ENCODE measurements at regions not wholly inside any gene's neighbourhood (a gene's known extent, or its start where the extent isn't known, plus 50 kb on each side); places are given as distances from the start of the nearest gene placed in this dataset.

DNA sequence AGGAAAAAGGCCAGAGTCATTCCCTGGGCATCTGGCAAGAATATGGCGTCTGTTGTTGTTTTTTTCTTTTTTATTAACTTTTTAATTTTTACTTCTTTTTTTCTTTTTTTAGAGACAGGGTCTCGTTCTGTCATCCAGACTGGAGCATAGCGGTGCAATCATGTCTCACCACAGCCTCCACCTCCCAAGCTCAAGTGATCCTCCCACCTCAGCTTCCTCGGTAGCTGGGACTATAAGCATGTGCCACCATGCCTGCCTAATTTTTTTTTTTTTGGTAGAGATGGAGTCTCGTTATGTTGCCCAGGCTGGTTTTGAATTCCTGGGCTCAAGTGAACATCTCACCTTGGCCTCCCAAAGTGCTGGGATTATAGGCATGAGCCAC, 54.0 kb upstream of the PRDM11 start:
- no peak for DNase-seq (ENCODE audit: insufficient read length, low spot score)
- TF ChIP-seq TAF1 (IDR thresholded peaks at IDR 0.05; ENCODE audit: low read depth, low read length): no peak
- no peak for TF ChIP-seq PAX5 (IDR thresholded peaks at IDR 0.05; ENCODE audit: insufficient read depth, low read length, severe bottlenecking)
- no peak for FAIRE-seq

DNA sequence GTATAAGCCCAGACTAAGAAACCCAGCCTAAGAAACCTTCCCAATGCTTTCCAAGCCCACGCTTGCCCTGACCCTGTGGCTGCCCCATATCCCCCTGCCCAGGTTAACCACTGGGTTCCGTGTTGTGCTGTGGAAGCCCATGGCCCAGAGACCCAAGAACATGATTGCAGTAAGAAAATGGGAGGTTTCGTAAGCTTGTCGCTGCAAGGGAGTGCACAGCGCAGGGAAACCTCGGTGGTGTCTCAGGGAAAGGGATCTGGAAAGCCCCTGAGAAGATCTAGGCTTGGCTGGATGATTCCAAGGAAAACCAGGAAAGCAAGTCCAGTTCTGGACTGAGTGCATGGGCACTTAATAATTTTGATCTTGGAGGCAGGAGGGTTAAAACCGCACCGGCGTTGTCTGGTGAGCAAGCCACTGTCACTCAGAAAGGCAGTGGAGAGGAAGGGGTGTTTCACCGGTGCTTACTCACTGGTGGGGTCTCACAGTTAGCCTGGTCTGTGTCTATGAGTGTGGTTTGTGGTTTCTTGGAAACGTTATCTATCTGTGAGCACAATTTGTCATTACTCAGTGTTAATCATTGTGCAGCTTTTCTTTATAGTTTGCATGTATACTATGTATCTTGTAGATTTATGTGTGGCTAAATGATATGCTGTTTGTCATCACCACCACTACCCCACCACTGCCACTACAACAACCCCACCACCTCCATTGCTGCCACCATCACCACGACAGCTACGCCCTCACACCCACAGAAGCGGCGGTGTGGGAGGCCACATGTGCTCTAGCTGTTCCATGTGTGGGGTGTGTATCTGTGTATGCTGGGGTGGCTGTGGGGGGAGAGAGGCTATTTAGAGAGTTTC, 53.3 kb upstream of the PRDM11 start:
- TF ChIP-seq PAX5 (IDR thresholded peaks at IDR 0.05; ENCODE audit: insufficient read depth, low read length, severe bottlenecking) (no peak), POLR2AphosphoS5 (IDR thresholded peaks at IDR 0.05; ENCODE audit: low read depth, low read length) (no peak), TAF1 (IDR thresholded peaks at IDR 0.05; ENCODE audit: low read depth, low read length) (no peak), SPI1 (IDR thresholded peaks at IDR 0.05; ENCODE audit: low read depth, low read length) (no peak), POLR2A (IDR thresholded peaks at IDR 0.05; ENCODE audit: low read depth, low read length) (no peak), POU2F2 (IDR thresholded peaks at IDR 0.05; ENCODE audit: low read depth, low read length) (no peak)
- no peak for FAIRE-seq
- no peak for DNase-seq (ENCODE audit: insufficient read length, low spot score)

DNA sequence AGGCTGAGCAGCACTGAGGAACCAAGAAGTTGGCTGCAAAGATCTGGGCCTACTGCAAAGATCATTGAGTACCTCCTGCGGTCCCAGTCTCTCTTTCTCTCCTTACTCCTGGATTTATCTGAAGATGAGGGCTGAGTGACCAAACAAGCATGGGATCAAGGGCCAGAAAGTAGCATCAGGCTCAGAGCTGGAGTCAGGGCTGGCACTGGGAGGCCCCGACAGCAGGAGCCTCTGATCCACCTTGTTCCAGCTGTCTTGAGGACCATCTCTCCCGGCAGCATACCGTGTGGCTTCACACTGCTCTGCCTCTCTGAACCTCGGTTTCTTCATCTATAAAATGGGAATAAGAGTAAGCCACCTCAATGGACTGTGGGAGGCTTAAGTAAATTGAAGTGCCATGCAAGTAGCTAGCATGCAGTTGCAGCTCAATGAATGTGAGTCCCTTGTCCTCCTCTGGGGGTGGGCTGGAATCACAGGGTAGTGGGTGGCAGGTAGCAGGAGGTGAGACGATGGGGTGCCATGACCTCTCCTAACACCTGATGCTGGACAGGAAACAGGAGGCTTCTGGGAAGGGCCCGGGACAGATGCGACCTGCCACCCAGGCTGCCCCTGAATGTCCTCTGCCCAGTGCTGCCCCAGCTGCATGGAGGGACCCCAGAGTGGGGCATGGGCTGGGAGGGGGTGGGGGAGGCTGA, 52.5 kb upstream of the PRDM11 start:
- FAIRE-seq: no peak
- DNase-seq (ENCODE audit: insufficient read length, low spot score): no peak
- TF ChIP-seq POLR2AphosphoS5 (IDR thresholded peaks at IDR 0.05; ENCODE audit: low read depth, low read length) (no peak), TAF1 (IDR thresholded peaks at IDR 0.05; ENCODE audit: low read depth, low read length) (no peak), POLR2A (IDR thresholded peaks at IDR 0.05; ENCODE audit: low read depth, low read length) (no peak), PAX5 (IDR thresholded peaks at IDR 0.05; ENCODE audit: insufficient read depth, low read length, severe bottlenecking) (no peak), POU2F2 (IDR thresholded peaks at IDR 0.05; ENCODE audit: low read depth, low read length) (no peak), SPI1 (IDR thresholded peaks at IDR 0.05; ENCODE audit: low read depth, low read length) (no peak)

DNA sequence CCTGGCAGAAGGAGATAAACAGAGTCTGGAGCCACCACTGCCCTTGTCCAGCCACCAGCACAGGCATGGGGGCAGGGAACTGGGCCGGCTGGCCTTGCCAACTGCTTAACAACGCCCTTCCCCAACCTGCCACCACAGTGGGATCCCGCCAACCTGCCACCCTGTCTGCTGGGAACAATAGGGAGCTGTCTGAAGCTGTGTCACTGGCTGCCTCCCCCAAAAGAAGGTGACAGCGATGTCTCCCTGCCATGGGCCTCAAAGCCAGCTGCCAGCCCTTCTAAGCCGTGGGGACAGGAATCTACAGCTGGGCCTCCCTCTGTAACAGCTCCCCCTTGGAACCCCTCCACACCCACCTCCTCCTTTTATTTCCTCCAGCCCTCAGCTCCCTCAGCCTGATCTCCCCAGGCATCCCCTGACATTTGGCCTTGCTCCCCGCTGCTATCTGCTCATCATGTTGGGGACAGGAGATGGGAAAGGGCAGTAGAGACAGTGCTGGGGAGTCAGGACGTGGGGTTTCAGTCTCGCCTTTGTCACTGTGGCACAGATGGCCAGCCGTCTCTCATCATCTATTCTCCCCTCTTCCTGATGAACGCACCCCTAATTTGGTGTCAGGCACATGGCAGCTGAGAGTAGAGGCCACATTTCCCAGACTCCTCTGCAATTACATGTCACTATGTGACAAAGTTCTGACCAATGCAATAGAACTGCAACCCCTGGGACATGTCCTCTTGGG, 51.3 kb upstream of the PRDM11 start:
- TF ChIP-seq PAX5 (IDR thresholded peaks at IDR 0.05; ENCODE audit: insufficient read depth, low read length, severe bottlenecking): no peak
- no peak for TF ChIP-seq TAF1 (IDR thresholded peaks at IDR 0.05; ENCODE audit: low read depth, low read length)
- TF ChIP-seq POU2F2 (IDR thresholded peaks at IDR 0.05; ENCODE audit: low read depth, low read length): no peak
- no peak for TF ChIP-seq SPI1 (IDR thresholded peaks at IDR 0.05; ENCODE audit: low read depth, low read length)
- no peak for TF ChIP-seq POLR2AphosphoS5 (IDR thresholded peaks at IDR 0.05; ENCODE audit: low read depth, low read length)
- no peak for TF ChIP-seq POLR2A (IDR thresholded peaks at IDR 0.05; ENCODE audit: low read depth, low read length)
- DNase-seq (ENCODE audit: insufficient read length, low spot score) (no peak), FAIRE-seq (no peak)

DNA sequence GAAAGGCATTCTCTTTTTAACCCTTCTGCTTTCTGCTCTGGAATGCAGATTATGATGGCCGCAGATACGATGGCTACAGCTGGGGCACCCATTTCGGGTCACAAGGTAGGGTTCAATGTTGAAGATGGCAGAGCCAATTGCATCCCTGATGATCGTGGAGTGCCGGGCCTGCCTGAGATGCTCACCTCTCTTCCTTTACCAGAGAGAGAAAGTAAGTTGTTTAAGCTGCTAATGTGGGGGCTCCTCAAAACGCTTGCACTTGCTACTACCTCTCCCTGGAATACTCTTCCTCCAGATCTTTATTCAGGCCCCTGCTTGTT, 50.8 kb upstream of the PRDM11 start:
- FAIRE-seq (no peak), DNase-seq (ENCODE audit: insufficient read length, low spot score) (no peak)
- TF ChIP-seq PAX5 (IDR thresholded peaks at IDR 0.05; ENCODE audit: insufficient read depth, low read length, severe bottlenecking): no peak
- no peak for TF ChIP-seq POLR2AphosphoS5 (IDR thresholded peaks at IDR 0.05; ENCODE audit: low read depth, low read length)
- TF ChIP-seq POLR2A (IDR thresholded peaks at IDR 0.05; ENCODE audit: low read depth, low read length): no peak
- TF ChIP-seq SPI1 (IDR thresholded peaks at IDR 0.05; ENCODE audit: low read depth, low read length): no peak
- no peak for TF ChIP-seq TAF1 (IDR thresholded peaks at IDR 0.05; ENCODE audit: low read depth, low read length)
- TF ChIP-seq POU2F2 (IDR thresholded peaks at IDR 0.05; ENCODE audit: low read depth, low read length): no peak

DNA sequence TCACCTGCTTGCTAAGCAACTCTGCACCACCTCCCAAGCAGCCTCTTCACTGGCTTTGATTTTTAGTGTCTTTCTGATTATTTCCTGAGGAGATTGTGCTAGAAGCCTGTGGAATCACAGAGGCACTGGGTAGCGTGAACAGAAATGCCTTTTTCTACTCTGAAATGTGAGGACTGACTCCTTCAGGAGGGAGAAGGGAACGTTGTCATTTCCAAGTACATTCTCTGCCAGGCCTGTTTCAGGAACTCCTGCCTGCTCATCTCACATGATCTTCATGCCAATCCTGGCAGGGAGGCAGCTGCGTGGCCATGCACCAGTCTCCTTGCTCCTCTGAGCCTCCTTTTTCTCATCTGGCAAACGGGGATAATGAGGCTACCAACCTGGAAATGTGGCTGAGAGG, 49.8 kb upstream of the PRDM11 start:
- DNase-seq (ENCODE audit: insufficient read length, low spot score): no peak

More for the DNA sequence above, 49.8 kb upstream of the PRDM11 start:
- FAIRE-seq: no peak
- TF ChIP-seq PAX5 (IDR thresholded peaks at IDR 0.05; ENCODE audit: insufficient read depth, low read length, severe bottlenecking) (no peak), POU2F2 (IDR thresholded peaks at IDR 0.05; ENCODE audit: low read depth, low read length) (no peak), SPI1 (IDR thresholded peaks at IDR 0.05; ENCODE audit: low read depth, low read length) (no peak), TAF1 (IDR thresholded peaks at IDR 0.05; ENCODE audit: low read depth, low read length) (no peak), POLR2A (IDR thresholded peaks at IDR 0.05; ENCODE audit: low read depth, low read length) (no peak), POLR2AphosphoS5 (IDR thresholded peaks at IDR 0.05; ENCODE audit: low read depth, low read length) (no peak)
